GM12878 (cell line): ENCODE measurements at regions not wholly inside any gene's neighbourhood (a gene's known extent, or its start where the extent isn't known, plus 50 kb on each side); places are given as distances from the start of the nearest gene placed in this dataset.

ENCODE experiments used
- ATAC-seq: fragments of 200-7000 bp; cut with Tn5 transposase; 3 replicates; pipeline ENCODE4 v1.9.1; 2020; ENCODE audit warnings: mild to moderate bottlenecking, moderate library complexity
- BruUV-seq: library from RNA; stranded (reverse); fragments of 400-500 nt; replicated peaks from 2 replicates; lab custom pipeline; 2021; lab: Mats Ljungman, UMichigan
- CTCF ChIA-PET: fragments of 300-600 bp; sonication (Branson Sonifier 250); formaldehyde crosslinking; extraction: SDS; loops from one replicate; lab custom pipeline; 2021; ENCODE audit warnings: inconsistent platforms; lab: Yijun Ruan, JAX
- POLR2A ChIA-PET: fragments of 350-600 bp; formaldehyde crosslinking; extraction: SDS; loops from one replicate; lab custom pipeline; 2021; ENCODE audit warnings: inconsistent platforms; lab: Charles Lee
- RAD21 ChIA-PET: fragments of 300-600 bp; sonication (Branson Sonifier 250); formaldehyde crosslinking; loops from one replicate; lab custom pipeline; 2023; ENCODE audit warnings: antibody characterized with exemption; ENCODE audit not compliant: unreplicated experiment; lab: Charles Lee
- SMC1A ChIA-PET: fragments of 300-600 bp; sonication (Branson Sonifier 250); formaldehyde crosslinking; loops from one replicate; lab custom pipeline; 2023; ENCODE audit not compliant: unreplicated experiment, uncharacterized antibody; lab: Charles Lee
- DNase-seq: peaks from one replicate; pipeline ENCODE4 v3.0.0-alpha.2; 2011; ENCODE audit warnings: low read depth, low spot score
- FAIRE-seq: peaks from 3 replicates; lab custom pipeline; 2011; peaks lifted over from hg19 to GRCh38; lab: Jason Lieb, UNC
- H2AFZ ChIP-seq: 2 replicates; pipeline ENCODE4 v1.6.0; 2011; ENCODE audit warnings: low read depth, low read length, control low read depth; ENCODE audit not compliant: control insufficient read depth
- H3K27ac ChIP-seq: 2 replicates; pipeline ENCODE4 v1.5.1; 2011; ENCODE audit warnings: control low read depth; ENCODE audit not compliant: control insufficient read depth, insufficient read depth
- H3K27me3 ChIP-seq, 2 experiments: replicated peaks in 1 of 2; 2 replicates each; pipeline versions ENCODE4 v1.6.0 to v1.6.1; 2011; ENCODE audit warnings: low read length in 1 of 2; ENCODE audit not compliant: control insufficient read depth in 2 of 2, insufficient read depth in 2 of 2
- H3K36me3 ChIP-seq, 2 experiments: 2 replicates each; pipeline ENCODE4 v1.5.1; 2011; ENCODE audit warnings: low read length in 1 of 2; ENCODE audit not compliant: control insufficient read depth in 2 of 2, insufficient read depth in 2 of 2
- H3K4me1 ChIP-seq: 2 replicates; pipeline ENCODE4 v1.6.1; 2011; ENCODE audit warnings: mild to moderate bottlenecking, low read length, moderate library complexity, mixed read lengths; ENCODE audit not compliant: control insufficient read depth, insufficient read depth
- H3K4me2 ChIP-seq: 2 replicates; pipeline ENCODE4 v1.6.0; 2011; ENCODE audit warnings: control low read depth; ENCODE audit not compliant: control insufficient read depth, insufficient read depth
- H3K4me3 ChIP-seq: fragments of 200-600 bp; sonication (generic); 2 replicates; pipeline ENCODE4 v1.5.1; 2016
- H3K79me2 ChIP-seq: 2 replicates; pipeline ENCODE4 v1.6.0; 2011; ENCODE audit warnings: low read length; ENCODE audit not compliant: control insufficient read depth, insufficient read depth
- H3K9ac ChIP-seq: 2 replicates; pipeline ENCODE4 v1.8.0; 2011; ENCODE audit warnings: low read length, control low read depth, mixed read lengths; ENCODE audit not compliant: control insufficient read depth, insufficient read depth
- H3K9me3 ChIP-seq: replicated peaks from 3 replicates; pipeline ENCODE4 v1.5.1; 2011; ENCODE audit warnings: mild to moderate bottlenecking, low read length; ENCODE audit not compliant: control insufficient read depth, insufficient read depth
- H4K20me1 ChIP-seq: 2 replicates; pipeline ENCODE4 v1.6.0; 2011; ENCODE audit not compliant: control insufficient read depth, insufficient read depth
- BCL3 ChIP-seq: IDR thresholded peaks from 2 replicates; pipeline ENCODE4 v1.6.1; 2011; ENCODE audit warnings: borderline replicate concordance, low read depth, mild to moderate bottlenecking, moderate library complexity, low read length; ENCODE audit not compliant: insufficient read depth, poor library complexity, severe bottlenecking
- IKZF2 ChIP-seq, 2 experiments: fragments of 450-650 bp; IDR thresholded peaks; 2 replicates each; pipeline ENCODE4 v1.6.1; 2017; ENCODE audit warnings: mild to moderate bottlenecking in 2 of 2, moderate library complexity in 2 of 2
- JUNB ChIP-seq: IDR thresholded peaks from 2 replicates; pipeline ENCODE4 v1.6.1; 2016; ENCODE audit warnings: antibody characterized with exemption, mild to moderate bottlenecking
- NKRF ChIP-seq: fragments of 450-650 bp; conservative IDR thresholded peaks from 2 replicates; pipeline ENCODE4 v1.6.1; 2017; ENCODE audit warnings: mild to moderate bottlenecking, moderate library complexity
- POLR2AphosphoS2 ChIP-seq: IDR thresholded peaks from 2 replicates; pipeline ENCODE4 v1.6.1; 2011; ENCODE audit warnings: low read depth, mild to moderate bottlenecking, low read length, improper control_type of control experiment, moderate library complexity
- RAD51 ChIP-seq: fragments of 450-650 bp; IDR thresholded peaks from 2 replicates; pipeline ENCODE4 v1.6.1; 2016; ENCODE audit warnings: moderate library complexity, mild to moderate bottlenecking, inconsistent platforms
- REST ChIP-seq: IDR thresholded peaks from 2 replicates; pipeline ENCODE4 v1.6.1; 2012; ENCODE audit warnings: mild to moderate bottlenecking, low read depth, low read length
- WGBS: methylation state at CpG from one replicate; pipeline ENCODE4 v1.1.6; 2016; ENCODE audit warnings: low lambda C conversion rate; ENCODE audit not compliant: insufficient replicate concordance, insufficient coverage; ENCODE audit errors: missing lambda C conversion rate; 5-methylcytosine and 5-hydroxymethylcytosine counted together
- in situ Hi-C: fragments of 300-500 bp; cut with MboI; formaldehyde crosslinking; loops from 9 replicates; pipeline ENCODE4 v1.14.3; 2018; ENCODE audit warnings: mixed read lengths
- intact Hi-C: fragments of 100-400 bp; cut with micrococcal nuclease; formaldehyde crosslinking; loops from one replicate; pipeline ENCODE4 v1.14.2; 2022; ENCODE audit not compliant: unreplicated experiment

- TF ChIP-seq REST (no peak), NKRF (no peak), RAD51 (no peak), BCL3 (no peak)
Observed at GRCh38 chr13:76668716-76669115, 217.5 kb downstream of the KCTD12 start (continued).

- Histone ChIP-seq H3K27me3 (no peaks in the 10 kb centered on the region), H3K9me3 (no peaks in the 10 kb centered on the region), H3K4me3 (no peak overlapping the region), H3K36me3 (no peaks in the 10 kb centered on the region), H3K4me2 (no peak overlapping the region), H4K20me1 (no peaks in the 10 kb centered on the region), H3K4me1 (no peaks in the 10 kb centered on the region), H3K27ac (no peak overlapping the region), H3K9ac (no peak overlapping the region), H3K79me2 (no peaks in the 10 kb centered on the region), H2AFZ (no peak overlapping the region)
- TF ChIP-seq POLR2AphosphoS2 (no peak), IKZF2 (IDR thresholded peaks at IDR 0.05) (no peak), JUNB (no peak)
- POLR2A ChIA-PET: no interaction called here
- in situ Hi-C loops (loop anchor here (10.0 kb wide), 1 partner anchor 237 kb away; no protein-coding TSS in a partner anchor), intact Hi-C loops (no loop called here)
- CTCF ChIA-PET: interaction anchor here (0.6 to 2.2 kb wide), 5 partner anchors 11 to 1849 kb away, joined by 3 to 7 read pairs (median 4); no protein-coding TSS in a partner anchor
- 3% methylated on average over 2 of the region's 2 CpGs for WGBS
- SMC1A ChIA-PET: interaction anchor here (0.9 to 1.8 kb wide), 2 partner anchors 233 to 235 kb away, joined by 3 to 5 read pairs; no protein-coding TSS in a partner anchor
- ATAC-seq (no peak), FAIRE-seq (no peak), DNase-seq (no peak)
- no TSS peak for BruUV-seq
- RAD21 ChIA-PET: no interaction called here
Observed at GRCh38 chr13:76668141-76668540, 218.1 kb downstream of the KCTD12 start.
